ENCODE measurements at regions not wholly inside any gene's neighbourhood (a gene's known extent, or its start where the extent isn't known, plus 50 kb on each side); places are given as distances from the start of the nearest gene placed in this dataset.

DNA sequence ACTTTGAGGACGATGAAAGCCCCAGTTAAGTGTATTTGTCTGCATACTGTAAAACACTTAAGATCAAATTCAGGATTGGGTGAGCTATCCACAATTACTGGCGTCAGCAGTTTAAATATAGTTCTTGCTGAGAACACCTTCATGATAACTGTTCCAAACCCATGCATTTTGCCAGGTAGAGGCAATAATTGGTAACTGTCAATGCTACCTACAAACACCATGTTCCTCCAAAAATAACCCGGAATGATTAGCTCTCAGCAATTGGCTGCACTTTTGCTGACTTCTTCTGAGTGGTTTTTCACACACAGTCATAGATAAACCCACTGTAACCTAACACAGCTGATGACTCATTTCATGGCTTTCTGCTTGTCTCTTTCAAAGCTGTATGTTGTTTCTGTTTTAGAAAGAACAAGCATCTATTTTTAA is 1358.6 kb upstream of the GJE1 start:
- TF ChIP-seq CTCF (conservative IDR thresholded peaks at IDR 0.05), result no peak
- no peak for TF ChIP-seq EZH2 (IDR thresholded peaks at IDR 0.05; ENCODE audit: low read depth)

Data from PC-9 (cell line).